K562 (cell line): ENCODE measurements at regions not wholly inside any gene's neighbourhood (a gene's known extent, or its start where the extent isn't known, plus 50 kb on each side); places are given as distances from the start of the nearest gene placed in this dataset.

Source experiments
- ATAC-seq: fragments of 200-7000 bp; cut with Tn5 transposase; 3 replicates; pipeline ENCODE4 v1.9.1; 2020; ENCODE audit warnings: moderate library complexity
- BruUV-seq: library from RNA; stranded (reverse); fragments of 400-500 nt; replicated peaks from 2 replicates; lab custom pipeline; 2021; lab: Mats Ljungman, UMichigan
- CTCF ChIA-PET: fragments of 300-600 bp; formaldehyde crosslinking; extraction: SDS; loops from one replicate; lab custom pipeline; 2021; ENCODE audit warnings: low intra/inter-chr PET ratio; lab: Yijun Ruan, JAX
- POLR2A ChIA-PET: fragments of 300-600, 350-650 bp; sonication (Branson Sonifier 250); formaldehyde crosslinking; extraction: SDS; loops from one replicate; lab custom pipeline; 2021; ENCODE audit warnings: antibody characterized with exemption, inconsistent platforms; lab: Yijun Ruan, JAX
- DNase-seq, 4 experiments: peaks; one replicate each; pipeline versions ENCODE4 v3.0.0 to v3.0.0-alpha.2; 2011 to 2018; ENCODE audit warnings: low spot score in 3 of 4, mixed read lengths in 3 of 4; ENCODE audit errors: extremely low read depth in 1 of 4
- FAIRE-seq: peaks from 2 replicates; lab custom pipeline; 2011; peaks lifted over from hg19 to GRCh38; lab: Jason Lieb, UNC
- H2AFZ ChIP-seq: 2 replicates; pipeline ENCODE4 v1.6.0; 2011; ENCODE audit warnings: low read depth, low read length, control low read depth, inconsistent platforms
- H3K27ac ChIP-seq: fragments of 200-600 bp; 3 replicates; pipeline ENCODE4 v1.8.0; 2011; ENCODE audit warnings: low read depth, mild to moderate bottlenecking, control low read depth, inconsistent platforms, low read length, moderate library complexity, mixed read lengths; ENCODE audit errors: extremely low read depth
- H3K27me3 ChIP-seq, 2 experiments: fragments of 300-600 bp in 1 of 2; 2 replicates in 1 of 2; 3 replicates in 1 of 2; pipeline versions ENCODE4 v1.6.0 to v1.8.0; 2011; ENCODE audit warnings: inconsistent platforms in 2 of 2, low read length in 2 of 2, mild to moderate bottlenecking in 1 of 2, mixed read lengths in 1 of 2, moderate library complexity in 1 of 2; ENCODE audit not compliant: control insufficient read depth in 2 of 2, insufficient read depth in 2 of 2
- H3K36me3 ChIP-seq: fragments of 300-600 bp; 3 replicates; pipeline ENCODE4 v1.8.0; 2011; ENCODE audit warnings: mild to moderate bottlenecking, low read length, inconsistent platforms; ENCODE audit not compliant: control insufficient read depth, insufficient read depth
- H3K4me1 ChIP-seq, 2 experiments: fragments of 200-600 bp in 1 of 2; replicated peaks in 1 of 2; 2 replicates in 1 of 2; 3 replicates in 1 of 2; pipeline versions ENCODE4 v1.5.1 to v1.8.0; 2011; ENCODE audit warnings: inconsistent platforms in 2 of 2, low read length in 2 of 2, mild to moderate bottlenecking in 1 of 2, mixed read lengths in 1 of 2, moderate library complexity in 1 of 2; ENCODE audit not compliant: control insufficient read depth in 2 of 2, insufficient read depth in 2 of 2
- H3K4me2 ChIP-seq: 2 replicates; pipeline ENCODE4 v1.6.1; 2011; ENCODE audit warnings: low read length, control low read depth, inconsistent platforms, mixed read lengths; ENCODE audit not compliant: insufficient read depth
- H3K4me3 ChIP-seq: fragments of 200-600 bp; sonication (generic), shearing (Covaris generic); 2 replicates; pipeline ENCODE4 v1.5.1; 2016; ENCODE audit warnings: control low read depth, inconsistent platforms
- H3K79me2 ChIP-seq: fragments of 200-600 bp; 3 replicates; pipeline ENCODE4 v1.8.0; 2011; ENCODE audit warnings: low read length, inconsistent platforms; ENCODE audit not compliant: control insufficient read depth, insufficient read depth
- H3K9ac ChIP-seq, 2 experiments: 2 replicates each; pipeline versions ENCODE4 v1.6.0 to v1.6.1; 2011; ENCODE audit warnings: low read depth in 2 of 2, low read length in 2 of 2, control low read depth in 1 of 2, inconsistent platforms in 1 of 2, mild to moderate bottlenecking in 1 of 2, mixed read lengths in 1 of 2; ENCODE audit not compliant: insufficient read depth in 1 of 2
- H3K9me1 ChIP-seq: one replicate; pipeline ENCODE4 v1.6.0; 2011; ENCODE audit warnings: inconsistent platforms, mild to moderate bottlenecking, low read length, moderate library complexity; ENCODE audit not compliant: control insufficient read depth, insufficient read depth
- H3K9me3 ChIP-seq: replicated peaks from 2 replicates; pipeline ENCODE4 v1.5.1; 2011; ENCODE audit warnings: low read depth, low read length, inconsistent platforms; ENCODE audit not compliant: control insufficient read depth, insufficient read depth
- H4K20me1 ChIP-seq: replicated peaks from 2 replicates; pipeline ENCODE4 v1.6.1; 2011; ENCODE audit warnings: low read length, inconsistent platforms, mixed read lengths; ENCODE audit not compliant: control insufficient read depth, insufficient read depth
- ATF6 ChIP-seq: sonication (generic); formaldehyde crosslinking; IDR thresholded peaks from 2 replicates; pipeline ENCODE4 v1.4.0; 2020; ENCODE audit warnings: mild to moderate bottlenecking, missing genetic modification reagents
- HMG20B ChIP-seq: fragments of 250-450 bp; sonication (Bioruptor Pico); IDR thresholded peaks from 2 replicates; pipeline ENCODE4 v1.5.0; 2021; ENCODE audit warnings: mild to moderate bottlenecking
- PBX2 ChIP-seq, 2 experiments: IDR thresholded peaks in 1 of 2; conservative IDR thresholded peaks in 1 of 2; 2 replicates each; pipeline ENCODE4 v1.6.1; 2016; ENCODE audit warnings: low read depth in 2 of 2, mild to moderate bottlenecking in 1 of 2, missing compliant biosample characterization in 1 of 2, missing genetic modification characterization in 1 of 2, moderate library complexity in 1 of 2
- ZFP91 ChIP-seq: sonication (generic); formaldehyde crosslinking; IDR thresholded peaks from 2 replicates; pipeline ENCODE4 v1.8.0; 2022; ENCODE audit warnings: mild to moderate bottlenecking, missing genetic modification reagents
- WGBS: fragments of 100-300 bp; shearing (Covaris generic); methylation state at CpG from one replicate; pipeline ENCODE4 v1.1.6; 2016; ENCODE audit warnings: low coverage, mixed read lengths; ENCODE audit not compliant: insufficient coverage; ENCODE audit errors: missing lambda C conversion rate; 5-methylcytosine and 5-hydroxymethylcytosine counted together
- in situ Hi-C: fragments of 300-500 bp; cut with MboI; formaldehyde crosslinking; loops from 4 replicates; pipeline ENCODE4 v1.15.0; 2018; ENCODE audit warnings: inconsistent platforms, mixed read lengths
- intact Hi-C: fragments of 100-400 bp; cut with micrococcal nuclease; formaldehyde crosslinking; loops from 2 replicates; pipeline ENCODE4 v1.14.2; 2022

GRCh38 chr9:120212853-120213200 is 367.1 kb downstream of the CDK5RAP2 start:
- POLR2A ChIA-PET: no interaction called here
- no peak for TF ChIP-seq ZFP91
- TF ChIP-seq HMG20B (CRISPR knock-in tag): no peak
- TF ChIP-seq PBX2 (CRISPR knock-in tag; IDR thresholded peaks at IDR 0.05; ENCODE audit: low read depth): no peak
- TF ChIP-seq PBX2 (tag; conservative IDR thresholded peaks at IDR 0.05; ENCODE audit: low read depth): no peak
- TF ChIP-seq ATF6 (CRISPR knock-in tag): no peak
- TF ChIP-seq, all 486 proteins: peak for 0
- H3K36me3 ChIP-seq: no peaks in the 10 kb centered on the region
- no TSS peak for BruUV-seq
- in situ Hi-C loops: no loop called here
- H3K9me1 ChIP-seq: no peaks in the 10 kb centered on the region
- CTCF ChIA-PET: no interaction called here
- no peaks in the 10 kb centered on the region for H3K4me1 ChIP-seq
- H3K4me2 ChIP-seq: no peak overlapping the region
- intact Hi-C loops: no loop called here
- H3K79me2 ChIP-seq: no peaks in the 10 kb centered on the region
- ATAC-seq (no peak), DNase-seq (no peak), FAIRE-seq (no peak)
- no peak overlapping the region for H2AFZ ChIP-seq
- no peaks in the 10 kb centered on the region for H4K20me1 ChIP-seq
- WGBS: 0% methylated on average over 5 of the region's 5 CpGs
- H3K27ac ChIP-seq: no peak overlapping the region
- no peaks in the 10 kb centered on the region for H3K27me3 ChIP-seq
- H3K4me3 ChIP-seq: no peak overlapping the region
- H3K9me3 ChIP-seq: no peaks in the 10 kb centered on the region
- no peak overlapping the region for H3K9ac ChIP-seq
